ENCODE measurements at regions not wholly inside any gene's neighbourhood (a gene's known extent, or its start where the extent isn't known, plus 50 kb on each side); places are given as distances from the start of the nearest gene placed in this dataset.

- Histone ChIP-seq H2BK5ac (ENCODE audit: low read depth, low read length) (no peak overlapping the region), H3K27ac (ENCODE audit: low read depth, low read length) (no peak overlapping the region), H2AK5ac (ENCODE audit: low read depth, low read length) (no peak overlapping the region), H3K36me3 (ENCODE audit: control insufficient read depth in 2 of 4, insufficient read depth in 4 of 4, low read length in 3 of 4) (no peaks in the 10 kb centered on the region), H3K4me2 (ENCODE audit: insufficient read depth in 1 of 2, low read depth in 2 of 2, low read length in 2 of 2) (no peak overlapping the region), H3K4me3 (ENCODE audit: extremely low read depth in 1 of 4, insufficient read depth in 2 of 4, low read depth in 3 of 4, low read length in 4 of 4) (no peak overlapping the region), H3K79me1 (ENCODE audit: low read depth, low read length) (no peaks in the 10 kb centered on the region), H3K4me1 (replicated peaks in 1 of 4; ENCODE audit: control insufficient read depth in 3 of 4, insufficient read depth in 4 of 4, low read length in 3 of 4) (no peaks in the 10 kb centered on the region), H3K23ac (ENCODE audit: insufficient read length) (no peak overlapping the region), H4K20me1 (replicated peaks in 1 of 2; ENCODE audit: control insufficient read depth in 1 of 2, insufficient read depth in 2 of 2, low read length in 2 of 2) (no peaks in the 10 kb centered on the region), H2AFZ (ENCODE audit: low read length) (no peak overlapping the region), H3K14ac (ENCODE audit: insufficient read length) (no peak overlapping the region), H3K9ac (replicated peaks in 1 of 4; ENCODE audit: extremely low read depth in 1 of 4, low read depth in 3 of 4, low read length in 3 of 4) (no peak overlapping the region), H3K27me3 (replicated peaks in 1 of 4; ENCODE audit: control insufficient read depth in 3 of 4, extremely low read depth in 1 of 4, insufficient read depth in 3 of 4, low read length in 3 of 4) (peaks cover 0 to 7% (median 2%) of the 10 kb centered on the region in 4 experiments; a peak in 3 of 7 replicates), H3K4ac (replicated peaks; ENCODE audit: insufficient read length, low read depth, low read length) (no peak overlapping the region), H4K8ac (ENCODE audit: extremely low read depth, insufficient read depth, low read length) (no peak overlapping the region), H3K79me2 (ENCODE audit: control insufficient read depth in 1 of 2, insufficient read depth in 2 of 2, low read length in 2 of 2) (no peaks in the 10 kb centered on the region), H3K56ac (replicated peaks; ENCODE audit: insufficient read length, low read depth, low read length) (no peak overlapping the region), H3K23me2 (ENCODE audit: low read depth, low read length) (no peaks in the 10 kb centered on the region), H2BK12ac (ENCODE audit: low read depth, low read length) (no peak overlapping the region), H4K91ac (replicated peaks; ENCODE audit: insufficient read length, low read length) (no peak overlapping the region), H3K18ac (ENCODE audit: extremely low read depth, low read length) (no peak overlapping the region), H2BK120ac (replicated peaks; ENCODE audit: low read depth, low read length) (no peak overlapping the region), H3K9me3 (ENCODE audit: insufficient read depth in 2 of 2, low read depth in 1 of 2, low read length in 1 of 2) (no peaks in the 10 kb centered on the region), H2BK20ac (ENCODE audit: low read length) (no peak overlapping the region), H4K5ac (ENCODE audit: insufficient read length, low read depth, low read length) (no peak overlapping the region), H2BK15ac (ENCODE audit: low read length) (no peak overlapping the region)
- ChIA-PET POLR2A (ENCODE audit: partially characterized antibody) (interaction anchor here (1.0 kb wide), 1 partner anchor 36 kb away, joined by 3 read pairs; no protein-coding TSS in a partner anchor), CTCF (ENCODE audit: partially characterized antibody) (no interaction called here)
- FAIRE-seq (no peak), DNase-seq (ENCODE audit: low read depth in 1 of 2, low spot score in 2 of 2) (no peak)
- WGBS, 2 experiments (ENCODE audit: extremely low coverage in 1 of 2, insufficient coverage in 1 of 2, insufficient read length in 1 of 2, insufficient replicate concordance in 2 of 2, low coverage in 1 of 2, low lambda C conversion rate in 2 of 2, missing lambda C conversion rate in 1 of 2): 92% methylated on average over 3 of the region's 3 CpGs; no CpG with 5 or more reads in 1 of the 2 experiments
- TF ChIP-seq CEBPB (IDR thresholded peaks at IDR 0.05; ENCODE audit: low read depth, low read length) (no peak), JUN (IDR thresholded peaks at IDR 0.05; ENCODE audit: low read depth, low read length) (no peak), TBP (IDR thresholded peaks at IDR 0.05; ENCODE audit: low read depth, low read length) (no peak), E2F6 (IDR thresholded peaks at IDR 0.05) (no peak), POU5F1 (IDR thresholded peaks at IDR 0.05; ENCODE audit: low read depth, low read length) (no peak), ATF2 (IDR thresholded peaks at IDR 0.05; ENCODE audit: low read length) (no peak), ZNF274 (IDR thresholded peaks at IDR 0.05; ENCODE audit: borderline replicate concordance, extremely low read depth, low read length) (no peak), SIRT6 (IDR thresholded peaks at IDR 0.05; ENCODE audit: low read length) (no peak), RNF2 (IDR thresholded peaks at IDR 0.05; ENCODE audit: borderline replicate concordance, low read depth, low read length, missing control alignments, poor library complexity, severe bottlenecking) (no peak), BRCA1 (IDR thresholded peaks at IDR 0.05; ENCODE audit: low read depth, low read length) (no peak)
These were observed 83.4 kb upstream of the SEMA3E start for GRCh38 chr7:83732305-83732704.

Data from H1 (cell line).